Nephron progenitor cell (in vitro differentiated cells): ENCODE measurements at regions not wholly inside any gene's neighbourhood (a gene's known extent, or its start where the extent isn't known, plus 50 kb on each side); places are given as distances from the start of the nearest gene placed in this dataset.

Experiments used
- DNase-seq: peaks from one replicate; pipeline ENCODE4 v3.0.0; 2021
- H3K27ac Mint-ChIP-seq: 2 replicates; pipeline ENCODE4 v1.8.0; 2021; ENCODE audit warnings: mild to moderate bottlenecking, moderate library complexity, mixed read lengths
- H3K27me3 Mint-ChIP-seq: 2 replicates; pipeline ENCODE4 v1.8.0; 2021; ENCODE audit warnings: mild to moderate bottlenecking, low read depth, mixed read lengths; ENCODE audit not compliant: poor library complexity
- H3K36me3 Mint-ChIP-seq: 2 replicates; pipeline ENCODE4 v1.8.0; 2021; ENCODE audit warnings: low read depth, mixed read lengths
- H3K4me1 Mint-ChIP-seq: 2 replicates; pipeline ENCODE4 v1.8.0; 2021; ENCODE audit warnings: mixed read lengths
- H3K4me3 Mint-ChIP-seq: 2 replicates; pipeline ENCODE4 v1.8.0; 2021; ENCODE audit warnings: mild to moderate bottlenecking, moderate library complexity, mixed read lengths
- H3K9me3 Mint-ChIP-seq: 2 replicates; pipeline ENCODE4 v1.8.0; 2021; ENCODE audit warnings: mild to moderate bottlenecking, moderate library complexity, mixed read lengths
- CTCF ChIP-seq: fragments of 200-600 bp; sonication (generic); IDR thresholded peaks from 2 replicates; pipeline ENCODE4 v1.5.0; 2021; ENCODE audit warnings: antibody characterized with exemption

- Mint-ChIP-seq H3K36me3 (no peaks in the 10 kb centered on the region), H3K27me3 (no peaks in the 10 kb centered on the region), H3K9me3 (no peaks in the 10 kb centered on the region), H3K27ac (no peak overlapping the region), H3K4me3 (no peak overlapping the region), H3K4me1 (peaks cover 33% of the 10 kb centered on the region)
- DNase-seq = no peak
- no peak for TF ChIP-seq CTCF
Measured at GRCh38 chr10:35913628-35914027, 271.5 kb upstream of the FZD8 start.

GRCh38 chr10:35912615-35913569, 270.8 kb upstream of the FZD8 start:
- TF ChIP-seq CTCF = no peak
- no peak for DNase-seq
- peaks cover 33% of the 10 kb centered on the region for H3K4me1 Mint-ChIP-seq
- no peaks in the 10 kb centered on the region for H3K27me3 Mint-ChIP-seq
- H3K9me3 Mint-ChIP-seq = no peaks in the 10 kb centered on the region
- no peak overlapping the region for H3K4me3 Mint-ChIP-seq
- H3K36me3 Mint-ChIP-seq = no peaks in the 10 kb centered on the region
- H3K27ac Mint-ChIP-seq = no peak overlapping the region

- DNase-seq = no peak
- Mint-ChIP-seq H3K27ac (no peak overlapping the region), H3K4me3 (no peak overlapping the region), H3K27me3 (no peaks in the 10 kb centered on the region), H3K4me1 (peaks cover 34% of the 10 kb centered on the region), H3K9me3 (no peaks in the 10 kb centered on the region), H3K36me3 (no peaks in the 10 kb centered on the region)
- TF ChIP-seq CTCF = no peak
Measured at GRCh38 chr10:35911954-35912353, 269.9 kb upstream of the FZD8 start.

- no peak for TF ChIP-seq CTCF
- no peak for DNase-seq
- Mint-ChIP-seq H3K36me3 (no peaks in the 10 kb centered on the region), H3K27me3 (no peaks in the 10 kb centered on the region), H3K9me3 (no peaks in the 10 kb centered on the region), H3K4me3 (no peak overlapping the region), H3K27ac (no peak overlapping the region), H3K4me1 (peaks cover 41% of the 10 kb centered on the region)
Measured at GRCh38 chr10:35911233-35911632, 269.1 kb upstream of the FZD8 start.

GRCh38 chr10:35910234-35910633, 268.1 kb upstream of the FZD8 start:
- Mint-ChIP-seq H3K27me3 (peaks cover 3% of the 10 kb centered on the region), H3K4me1 (peaks cover 41% of the 10 kb centered on the region)

More at GRCh38 chr10:35910234-35910633, 268.1 kb upstream of the FZD8 start:
- DNase-seq = no peak
- H3K9me3 Mint-ChIP-seq = no peaks in the 10 kb centered on the region
- H3K27ac Mint-ChIP-seq = no peak overlapping the region
- no peak for TF ChIP-seq CTCF
- H3K4me3 Mint-ChIP-seq = no peak overlapping the region
- H3K36me3 Mint-ChIP-seq = no peaks in the 10 kb centered on the region
